ENCODE measurements at regions not wholly inside any gene's neighbourhood (a gene's known extent, or its start where the extent isn't known, plus 50 kb on each side); places are given as distances from the start of the nearest gene placed in this dataset.
"Not testable (repeated sequence)": the region's sequence is repeated elsewhere in the genome, so short reads cannot be mapped to it uniquely, and the experiment has no call there.

- TF ChIP-seq CTCF (IDR thresholded peaks at IDR 0.05), result no peak
- Histone ChIP-seq H3K4me1 (no peaks in the 10 kb centered on the region), H3K9me3 (no peaks in the 10 kb centered on the region), H3K4me3 (no peak overlapping the region), H3K36me3 (no peaks in the 10 kb centered on the region), H3K27me3 (ENCODE audit: low read depth) (no peaks in the 10 kb centered on the region), H3K27ac (no peak overlapping the region)
- intact Hi-C loops (cut with DNase I), result no loop called here
- ATAC-seq, result no peak
- DNase-seq, result no peak
Observed at GRCh38 chr11:81301166-81301830, 1432.4 kb downstream of the FAM181B start.

GRCh38 chr11:81286959-81287358, 1446.7 kb downstream of the FAM181B start:
- ATAC-seq (no peak), DNase-seq (no peak)
- Histone ChIP-seq H3K36me3 (no peaks in the 10 kb centered on the region), H3K27ac (no peak overlapping the region), H3K9me3 (peaks cover 12% of the 10 kb centered on the region), H3K4me3 (no peak overlapping the region), H3K4me1 (no peaks in the 10 kb centered on the region), H3K27me3 (ENCODE audit: low read depth) (no peaks in the 10 kb centered on the region)
- intact Hi-C loops (cut with DNase I), result no loop called here
- no peak for TF ChIP-seq CTCF (IDR thresholded peaks at IDR 0.05)

DNA sequence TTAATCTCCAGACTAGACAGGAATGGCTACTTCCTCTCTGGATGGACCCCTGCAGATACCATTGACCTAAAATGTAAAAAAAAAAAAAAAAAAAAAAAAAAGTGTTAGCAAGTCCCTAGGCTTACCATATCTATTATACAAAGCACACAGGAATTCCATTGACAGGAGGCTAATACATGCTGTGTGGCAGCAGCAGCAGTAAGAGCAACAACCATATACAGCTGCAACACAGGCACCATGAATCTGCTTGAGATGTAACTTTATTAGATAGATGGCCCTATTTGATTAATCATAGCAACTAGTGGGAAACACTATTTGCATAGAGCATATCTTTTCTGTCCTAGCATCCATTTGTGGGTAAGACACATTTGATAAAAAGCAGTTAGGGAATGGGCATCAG, 1447.1 kb downstream of the FAM181B start:
- Histone ChIP-seq H3K36me3 (no peaks in the 10 kb centered on the region), H3K27me3 (ENCODE audit: low read depth) (no peaks in the 10 kb centered on the region), H3K27ac (no peak overlapping the region), H3K4me3 (no peak overlapping the region), H3K9me3 (peaks cover 12% of the 10 kb centered on the region), H3K4me1 (no peaks in the 10 kb centered on the region)
- no peak for TF ChIP-seq CTCF (IDR thresholded peaks at IDR 0.05)
- DNase-seq (no peak), ATAC-seq (no peak)
- intact Hi-C loops (cut with DNase I), result no loop called here

GRCh38 chr11:81280228-81280627, 1453.4 kb downstream of the FAM181B start:
- ATAC-seq; DNase-seq; H3K4me3 ChIP-seq; H3K27ac ChIP-seq; intact Hi-C loops (cut with DNase I); H3K9me3 ChIP-seq; H3K36me3 ChIP-seq; H3K27me3 ChIP-seq (ENCODE audit: low read depth); H3K4me1 ChIP-seq: not testable (repeated sequence)

- DNase-seq, result no peak
- Histone ChIP-seq H3K27ac (no peak overlapping the region), H3K27me3 (ENCODE audit: low read depth) (no peaks in the 10 kb centered on the region), H3K36me3 (no peaks in the 10 kb centered on the region), H3K9me3 (no peaks in the 10 kb centered on the region), H3K4me1 (no peaks in the 10 kb centered on the region), H3K4me3 (no peak overlapping the region)
- intact Hi-C loops (cut with DNase I), result no loop called here
- no peak for ATAC-seq
- no peak for TF ChIP-seq CTCF (IDR thresholded peaks at IDR 0.05)
Observed at GRCh38 chr11:81278991-81279390, 1454.7 kb downstream of the FAM181B start.

- Histone ChIP-seq H3K9me3 (no peaks in the 10 kb centered on the region), H3K4me3 (no peak overlapping the region), H3K4me1 (no peaks in the 10 kb centered on the region), H3K27me3 (ENCODE audit: low read depth) (no peaks in the 10 kb centered on the region), H3K36me3 (no peaks in the 10 kb centered on the region), H3K27ac (no peak overlapping the region)
- no peak for TF ChIP-seq CTCF (IDR thresholded peaks at IDR 0.05)
- intact Hi-C loops (cut with DNase I), result no loop called here
- ATAC-seq (no peak), DNase-seq (no peak)
Observed at GRCh38 chr11:81270686-81271085, 1463.0 kb downstream of the FAM181B start.

Data from lower lobe of right lung (tissue), 2 donors.